IMR-90 (cell line): ENCODE measurements at regions not wholly inside any gene's neighbourhood (a gene's known extent, or its start where the extent isn't known, plus 50 kb on each side); places are given as distances from the start of the nearest gene placed in this dataset.

Source experiments
- CHD1 ChIP-seq: IDR thresholded peaks from 2 replicates; pipeline ENCODE4 v1.6.1; 2012; ENCODE audit warnings: low read depth, low read length, improper control_type of control experiment
- RAD21 ChIP-seq: IDR thresholded peaks from 2 replicates; pipeline ENCODE4 v1.6.1; 2012; ENCODE audit warnings: low read length, improper control_type of control experiment
- TF ChIP-seq, protein P1 (sequence below): conservative IDR thresholded peaks from 2 replicates; pipeline ENCODE4 v1.5.1; 2012; ENCODE audit warnings: mild to moderate bottlenecking, low read depth, low read length, improper control_type of control experiment
- TF ChIP-seq, protein P2 (sequence below): fragments of 150-350 bp; IDR thresholded peaks from 2 replicates; pipeline ENCODE4 v1.6.1; 2017; ENCODE audit warnings: mild to moderate bottlenecking, antibody characterized with exemption, low read length, low read depth
- TF ChIP-seq, protein P3 (sequence below): fragments of 150-350 bp; IDR thresholded peaks from 2 replicates; pipeline ENCODE4 v1.6.1; 2016; ENCODE audit warnings: low read depth, mild to moderate bottlenecking, low read length, moderate library complexity, borderline replicate concordance

DNA sequence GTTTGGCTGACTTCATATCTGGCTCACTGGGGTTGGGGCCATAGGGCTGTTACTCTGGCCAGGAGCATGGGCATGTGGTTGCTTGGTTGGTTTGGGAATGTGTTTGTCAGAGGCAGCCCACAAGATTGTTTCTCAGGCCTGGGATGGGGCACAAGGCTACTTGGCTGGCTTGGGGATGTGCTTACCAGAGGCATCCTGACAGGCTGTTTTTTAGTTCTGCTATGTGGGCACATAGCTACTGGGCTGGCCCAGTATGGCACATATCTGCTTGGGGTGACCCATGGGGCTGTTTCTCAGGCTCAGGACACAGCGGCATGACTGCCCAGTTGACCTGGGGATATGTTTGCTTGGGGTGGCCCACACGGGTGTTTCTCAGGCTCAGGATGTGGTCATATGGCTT is 94.6 kb upstream of the PGR start:
- TF ChIP-seq, protein P1, sequence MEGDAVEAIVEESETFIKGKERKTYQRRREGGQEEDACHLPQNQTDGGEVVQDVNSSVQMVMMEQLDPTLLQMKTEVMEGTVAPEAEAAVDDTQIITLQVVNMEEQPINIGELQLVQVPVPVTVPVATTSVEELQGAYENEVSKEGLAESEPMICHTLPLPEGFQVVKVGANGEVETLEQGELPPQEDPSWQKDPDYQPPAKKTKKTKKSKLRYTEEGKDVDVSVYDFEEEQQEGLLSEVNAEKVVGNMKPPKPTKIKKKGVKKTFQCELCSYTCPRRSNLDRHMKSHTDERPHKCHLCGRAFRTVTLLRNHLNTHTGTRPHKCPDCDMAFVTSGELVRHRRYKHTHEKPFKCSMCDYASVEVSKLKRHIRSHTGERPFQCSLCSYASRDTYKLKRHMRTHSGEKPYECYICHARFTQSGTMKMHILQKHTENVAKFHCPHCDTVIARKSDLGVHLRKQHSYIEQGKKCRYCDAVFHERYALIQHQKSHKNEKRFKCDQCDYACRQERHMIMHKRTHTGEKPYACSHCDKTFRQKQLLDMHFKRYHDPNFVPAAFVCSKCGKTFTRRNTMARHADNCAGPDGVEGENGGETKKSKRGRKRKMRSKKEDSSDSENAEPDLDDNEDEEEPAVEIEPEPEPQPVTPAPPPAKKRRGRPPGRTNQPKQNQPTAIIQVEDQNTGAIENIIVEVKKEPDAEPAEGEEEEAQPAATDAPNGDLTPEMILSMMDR = no peak
- TF ChIP-seq, protein P2, sequence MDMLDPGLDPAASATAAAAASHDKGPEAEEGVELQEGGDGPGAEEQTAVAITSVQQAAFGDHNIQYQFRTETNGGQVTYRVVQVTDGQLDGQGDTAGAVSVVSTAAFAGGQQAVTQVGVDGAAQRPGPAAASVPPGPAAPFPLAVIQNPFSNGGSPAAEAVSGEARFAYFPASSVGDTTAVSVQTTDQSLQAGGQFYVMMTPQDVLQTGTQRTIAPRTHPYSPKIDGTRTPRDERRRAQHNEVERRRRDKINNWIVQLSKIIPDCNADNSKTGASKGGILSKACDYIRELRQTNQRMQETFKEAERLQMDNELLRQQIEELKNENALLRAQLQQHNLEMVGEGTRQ = no peak
- TF ChIP-seq CHD1 (no peak), RAD21 (no peak)
- TF ChIP-seq, protein P3, sequence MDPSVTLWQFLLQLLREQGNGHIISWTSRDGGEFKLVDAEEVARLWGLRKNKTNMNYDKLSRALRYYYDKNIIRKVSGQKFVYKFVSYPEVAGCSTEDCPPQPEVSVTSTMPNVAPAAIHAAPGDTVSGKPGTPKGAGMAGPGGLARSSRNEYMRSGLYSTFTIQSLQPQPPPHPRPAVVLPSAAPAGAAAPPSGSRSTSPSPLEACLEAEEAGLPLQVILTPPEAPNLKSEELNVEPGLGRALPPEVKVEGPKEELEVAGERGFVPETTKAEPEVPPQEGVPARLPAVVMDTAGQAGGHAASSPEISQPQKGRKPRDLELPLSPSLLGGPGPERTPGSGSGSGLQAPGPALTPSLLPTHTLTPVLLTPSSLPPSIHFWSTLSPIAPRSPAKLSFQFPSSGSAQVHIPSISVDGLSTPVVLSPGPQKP = no peak
